ENCODE measurements at regions not wholly inside any gene's neighbourhood (a gene's known extent, or its start where the extent isn't known, plus 50 kb on each side); places are given as distances from the start of the nearest gene placed in this dataset.

- TF ChIP-seq CTCF (conservative IDR thresholded peaks at IDR 0.05; ENCODE audit: low read depth, low read length) (no peak), EZH2phosphoT487 (IDR thresholded peaks at IDR 0.05; ENCODE audit: borderline replicate concordance, low read length) (no peak)
Measured at GRCh38 chr12:43198608-43199007, 353.4 kb downstream of the ADAMTS20 start.

All from PC-3 (cell line).